ENCODE measurements at regions not wholly inside any gene's neighbourhood (a gene's known extent, or its start where the extent isn't known, plus 50 kb on each side); places are given as distances from the start of the nearest gene placed in this dataset.

DNA sequence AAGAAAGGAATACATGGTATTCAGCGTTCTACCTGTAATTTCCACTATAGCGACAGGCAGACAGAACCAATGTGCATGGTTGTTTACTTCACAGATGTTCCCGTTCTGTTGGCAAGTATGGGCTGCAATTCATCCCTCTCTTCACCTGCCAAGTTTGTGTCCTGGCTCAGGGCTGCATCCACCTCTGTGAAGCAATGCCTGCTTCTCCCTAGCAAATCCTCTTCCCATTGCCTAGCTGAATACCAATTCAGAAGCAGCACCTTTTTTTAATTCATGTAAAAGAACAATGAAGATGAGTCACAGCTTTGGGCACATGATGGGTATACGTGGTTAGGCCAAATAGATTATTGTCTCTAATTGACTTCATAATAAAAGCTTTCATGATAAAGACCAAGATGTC lies 54.7 kb upstream of the LRATD1 start:
- in situ Hi-C loops (cut with HindIII; ENCODE audit: low sequenced_read_pairs), result loop anchor here (5.0 to 10.0 kb wide), 3 partner anchors 47 to 86 kb away; no protein-coding TSS in a partner anchor
